ENCODE measurements at regions not wholly inside any gene's neighbourhood (a gene's known extent, or its start where the extent isn't known, plus 50 kb on each side); places are given as distances from the start of the nearest gene placed in this dataset.
"Not testable (repeated sequence)": the region's sequence is repeated elsewhere in the genome, so short reads cannot be mapped to it uniquely, and the experiment has no call there.

GRCh38 chr12:84018556-84019179 lies 893.9 kb downstream of the SLC6A15 start:
- not testable (repeated sequence) for H3K27me3 ChIP-seq (ENCODE audit: insufficient read depth, low read length); H3K9me3 ChIP-seq (ENCODE audit: low read length); H3K36me3 ChIP-seq (ENCODE audit: insufficient read depth, low read length); H3K4me1 ChIP-seq (ENCODE audit: insufficient read depth, low read length); H3K4me3 ChIP-seq (ENCODE audit: low read length); H2AFZ ChIP-seq (ENCODE audit: low read depth, low read length)

DNA sequence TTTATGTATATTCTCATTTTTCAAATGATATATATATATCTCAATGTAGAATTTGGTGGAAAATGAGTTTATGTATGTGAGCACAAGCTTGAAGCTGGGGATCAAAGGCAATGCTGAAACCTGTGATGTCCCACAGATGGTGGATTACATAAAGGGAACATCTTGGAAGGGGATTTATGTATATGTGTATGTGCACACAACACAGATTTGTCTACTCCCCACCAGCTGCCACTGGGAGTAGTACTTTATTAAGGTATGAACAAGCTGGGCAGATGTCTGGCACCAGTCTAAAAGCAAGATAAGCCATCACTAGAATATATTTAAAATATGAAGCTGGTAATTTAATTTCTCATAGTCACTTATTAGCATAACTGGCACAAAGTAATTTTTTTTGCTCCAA lies 895.6 kb downstream of the SLC6A15 start:
- Histone ChIP-seq H3K9me3 (ENCODE audit: low read length) (no peaks in the 10 kb centered on the region), H3K36me3 (ENCODE audit: insufficient read depth, low read length) (no peaks in the 10 kb centered on the region), H3K27me3 (ENCODE audit: insufficient read depth, low read length) (no peaks in the 10 kb centered on the region), H2AFZ (ENCODE audit: low read depth, low read length) (no peak overlapping the region), H3K4me1 (ENCODE audit: insufficient read depth, low read length) (no peaks in the 10 kb centered on the region), H3K4me3 (ENCODE audit: low read length) (no peak overlapping the region)

GRCh38 chr12:83997423-83997822 lies 915.2 kb downstream of the SLC6A15 start:
- H3K9me3 ChIP-seq (ENCODE audit: low read length), result no peaks in the 10 kb centered on the region
- no peaks in the 10 kb centered on the region for H3K36me3 ChIP-seq (ENCODE audit: insufficient read depth, low read length)
- H2AFZ ChIP-seq (ENCODE audit: low read depth, low read length), result no peak overlapping the region
- H3K4me3 ChIP-seq (ENCODE audit: low read length), result no peak overlapping the region
- no peaks in the 10 kb centered on the region for H3K27me3 ChIP-seq (ENCODE audit: insufficient read depth, low read length)
- no peaks in the 10 kb centered on the region for H3K4me1 ChIP-seq (ENCODE audit: insufficient read depth, low read length)

DNA sequence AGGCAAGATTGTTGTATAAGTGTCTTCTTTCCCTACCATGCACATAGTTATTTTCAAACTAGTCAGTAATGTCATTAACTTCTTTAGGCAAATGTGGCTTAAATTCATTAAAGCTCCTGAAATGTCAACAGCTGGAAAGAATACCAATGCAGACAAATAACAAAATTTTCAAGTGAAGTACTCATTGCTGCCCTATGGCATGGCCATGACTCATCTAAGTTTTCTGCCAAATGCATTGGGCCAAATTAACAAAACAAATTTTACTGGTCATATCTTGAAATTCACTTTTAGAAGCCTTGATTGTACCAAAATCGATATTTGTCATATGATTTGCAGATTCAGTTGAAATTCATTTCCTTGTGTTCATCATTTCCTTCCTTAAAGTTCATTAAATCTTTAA lies 915.9 kb downstream of the SLC6A15 start:
- no peaks in the 10 kb centered on the region for H3K27me3 ChIP-seq (ENCODE audit: insufficient read depth, low read length)
- H2AFZ ChIP-seq (ENCODE audit: low read depth, low read length), result no peak overlapping the region
- no peaks in the 10 kb centered on the region for H3K4me1 ChIP-seq (ENCODE audit: insufficient read depth, low read length)
- no peak overlapping the region for H3K4me3 ChIP-seq (ENCODE audit: low read length)
- H3K9me3 ChIP-seq (ENCODE audit: low read length), result no peaks in the 10 kb centered on the region
- H3K36me3 ChIP-seq (ENCODE audit: insufficient read depth, low read length), result no peaks in the 10 kb centered on the region

DNA sequence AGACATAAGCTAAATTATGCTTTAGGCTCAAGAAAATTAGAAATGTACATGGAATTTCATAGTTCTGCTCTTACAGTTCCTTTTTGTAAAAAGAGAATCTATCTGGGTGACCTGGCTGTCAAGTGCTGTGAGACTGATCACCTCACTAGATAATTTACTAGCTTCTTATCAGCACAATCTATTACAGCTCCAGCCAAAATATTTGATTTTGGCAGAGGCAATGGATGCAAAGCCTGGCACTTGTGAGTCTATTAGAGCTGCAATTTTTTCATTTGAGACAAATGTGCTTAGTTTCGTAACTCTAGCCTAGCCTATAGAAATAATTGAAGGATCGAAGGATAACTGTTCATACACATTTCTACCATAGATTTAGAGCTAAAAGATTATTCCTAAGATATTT lies 927.5 kb downstream of the SLC6A15 start:
- Histone ChIP-seq H3K4me1 (ENCODE audit: insufficient read depth, low read length) (no peaks in the 10 kb centered on the region), H3K9me3 (ENCODE audit: low read length) (no peaks in the 10 kb centered on the region), H3K36me3 (ENCODE audit: insufficient read depth, low read length) (no peaks in the 10 kb centered on the region), H3K4me3 (ENCODE audit: low read length) (no peak overlapping the region), H2AFZ (ENCODE audit: low read depth, low read length) (no peak overlapping the region), H3K27me3 (ENCODE audit: insufficient read depth, low read length) (no peaks in the 10 kb centered on the region)

- H3K9me3 ChIP-seq (ENCODE audit: low read length), result no peaks in the 10 kb centered on the region
- no peaks in the 10 kb centered on the region for H3K27me3 ChIP-seq (ENCODE audit: insufficient read depth, low read length)
- H3K36me3 ChIP-seq (ENCODE audit: insufficient read depth, low read length), result no peaks in the 10 kb centered on the region
- no peak overlapping the region for H3K4me3 ChIP-seq (ENCODE audit: low read length)
- no peaks in the 10 kb centered on the region for H3K4me1 ChIP-seq (ENCODE audit: insufficient read depth, low read length)
- H2AFZ ChIP-seq (ENCODE audit: low read depth, low read length), result peak overlapping the region; percentile 4
Measured at GRCh38 chr12:83980398-83980797, 932.2 kb downstream of the SLC6A15 start.

DNA sequence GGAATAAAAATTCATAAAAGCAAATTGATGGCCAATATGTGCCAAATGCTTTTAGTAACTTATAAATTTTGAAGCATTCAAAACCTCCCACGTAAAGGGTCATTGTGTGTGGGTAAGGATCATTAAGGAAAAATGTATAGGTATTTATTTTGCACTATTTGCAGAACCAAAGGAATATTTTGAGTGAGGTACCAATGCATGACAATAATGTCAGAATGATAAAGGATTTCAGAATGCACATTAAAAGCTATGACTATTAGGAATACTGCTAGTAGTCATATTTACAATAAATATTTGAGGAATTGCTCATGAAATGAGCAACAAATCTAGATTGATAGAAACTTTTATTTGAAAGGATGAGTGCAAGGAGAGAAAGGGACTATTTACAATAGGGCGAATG lies 932.8 kb downstream of the SLC6A15 start:
- Histone ChIP-seq H3K27me3 (ENCODE audit: insufficient read depth, low read length) (no peaks in the 10 kb centered on the region), H3K36me3 (ENCODE audit: insufficient read depth, low read length) (no peaks in the 10 kb centered on the region), H3K9me3 (ENCODE audit: low read length) (no peaks in the 10 kb centered on the region), H3K4me1 (ENCODE audit: insufficient read depth, low read length) (no peaks in the 10 kb centered on the region), H2AFZ (ENCODE audit: low read depth, low read length) (peak overlapping the region; percentile 4), H3K4me3 (ENCODE audit: low read length) (no peak overlapping the region)

DNA sequence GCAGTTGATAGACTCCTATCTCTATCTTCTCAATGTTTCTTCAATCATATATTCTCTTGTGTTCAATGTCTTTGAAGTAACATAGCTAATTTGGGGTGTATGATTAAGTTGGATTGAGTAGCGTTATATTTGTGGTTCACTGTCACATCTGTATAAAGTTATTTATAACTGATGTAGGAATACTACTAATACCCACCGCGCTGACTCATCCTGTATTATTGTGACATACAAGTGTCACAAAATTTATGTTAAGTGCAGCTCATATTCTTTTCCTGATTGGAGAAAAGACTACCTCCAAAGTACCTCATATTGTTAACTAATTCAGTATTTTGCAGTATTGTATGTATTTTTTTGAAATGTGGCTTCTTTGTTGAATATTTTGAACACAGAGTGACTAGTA lies 940.8 kb downstream of the SLC6A15 start:
- no peaks in the 10 kb centered on the region for H3K9me3 ChIP-seq (ENCODE audit: low read length)
- no peaks in the 10 kb centered on the region for H3K4me1 ChIP-seq (ENCODE audit: insufficient read depth, low read length)
- H3K36me3 ChIP-seq (ENCODE audit: insufficient read depth, low read length), result no peaks in the 10 kb centered on the region
- no peaks in the 10 kb centered on the region for H3K27me3 ChIP-seq (ENCODE audit: insufficient read depth, low read length)
- H2AFZ ChIP-seq (ENCODE audit: low read depth, low read length), result no peak overlapping the region
- no peak overlapping the region for H3K4me3 ChIP-seq (ENCODE audit: low read length)

DNA sequence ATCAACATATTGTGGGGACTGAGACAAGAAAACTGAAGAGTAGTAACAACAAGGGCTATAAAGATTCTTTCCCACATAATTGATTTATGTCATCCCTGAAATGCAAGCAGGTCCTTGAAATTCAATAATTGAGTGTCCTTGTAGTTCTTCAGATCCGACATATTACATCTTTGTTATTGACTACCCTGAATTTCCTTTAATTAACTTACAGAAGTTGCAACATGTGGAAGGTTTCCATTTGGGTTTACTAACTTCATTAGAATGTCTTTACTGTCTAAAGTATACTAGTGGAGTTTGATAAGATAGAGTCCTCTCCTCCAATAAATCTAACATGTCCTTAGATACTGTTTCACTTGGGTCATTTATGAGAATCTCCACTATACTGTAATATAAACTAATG lies 951.8 kb downstream of the SLC6A15 start:
- no peak overlapping the region for H2AFZ ChIP-seq (ENCODE audit: low read depth, low read length)
- no peaks in the 10 kb centered on the region for H3K9me3 ChIP-seq (ENCODE audit: low read length)
- H3K36me3 ChIP-seq (ENCODE audit: insufficient read depth, low read length), result no peaks in the 10 kb centered on the region
- no peaks in the 10 kb centered on the region for H3K27me3 ChIP-seq (ENCODE audit: insufficient read depth, low read length)
- no peaks in the 10 kb centered on the region for H3K4me1 ChIP-seq (ENCODE audit: insufficient read depth, low read length)
- no peak overlapping the region for H3K4me3 ChIP-seq (ENCODE audit: low read length)

- no peaks in the 10 kb centered on the region for H3K9me3 ChIP-seq (ENCODE audit: low read length)
- H2AFZ ChIP-seq (ENCODE audit: low read depth, low read length), result peak overlapping the region; percentile 46
- H3K27me3 ChIP-seq (ENCODE audit: insufficient read depth, low read length), result no peaks in the 10 kb centered on the region
- H3K4me1 ChIP-seq (ENCODE audit: insufficient read depth, low read length), result no peaks in the 10 kb centered on the region
- no peaks in the 10 kb centered on the region for H3K36me3 ChIP-seq (ENCODE audit: insufficient read depth, low read length)
- no peak overlapping the region for H3K4me3 ChIP-seq (ENCODE audit: low read length)
Measured at GRCh38 chr12:83958997-83959396, 953.6 kb downstream of the SLC6A15 start.

- Histone ChIP-seq H3K4me1 (ENCODE audit: insufficient read depth, low read length) (no peaks in the 10 kb centered on the region), H3K4me3 (ENCODE audit: low read length) (no peak overlapping the region), H3K36me3 (ENCODE audit: insufficient read depth, low read length) (no peaks in the 10 kb centered on the region), H2AFZ (ENCODE audit: low read depth, low read length) (no peak overlapping the region), H3K9me3 (ENCODE audit: low read length) (no peaks in the 10 kb centered on the region), H3K27me3 (ENCODE audit: insufficient read depth, low read length) (no peaks in the 10 kb centered on the region)
Measured at GRCh38 chr12:83954956-83955601, 957.5 kb downstream of the SLC6A15 start.

DNA sequence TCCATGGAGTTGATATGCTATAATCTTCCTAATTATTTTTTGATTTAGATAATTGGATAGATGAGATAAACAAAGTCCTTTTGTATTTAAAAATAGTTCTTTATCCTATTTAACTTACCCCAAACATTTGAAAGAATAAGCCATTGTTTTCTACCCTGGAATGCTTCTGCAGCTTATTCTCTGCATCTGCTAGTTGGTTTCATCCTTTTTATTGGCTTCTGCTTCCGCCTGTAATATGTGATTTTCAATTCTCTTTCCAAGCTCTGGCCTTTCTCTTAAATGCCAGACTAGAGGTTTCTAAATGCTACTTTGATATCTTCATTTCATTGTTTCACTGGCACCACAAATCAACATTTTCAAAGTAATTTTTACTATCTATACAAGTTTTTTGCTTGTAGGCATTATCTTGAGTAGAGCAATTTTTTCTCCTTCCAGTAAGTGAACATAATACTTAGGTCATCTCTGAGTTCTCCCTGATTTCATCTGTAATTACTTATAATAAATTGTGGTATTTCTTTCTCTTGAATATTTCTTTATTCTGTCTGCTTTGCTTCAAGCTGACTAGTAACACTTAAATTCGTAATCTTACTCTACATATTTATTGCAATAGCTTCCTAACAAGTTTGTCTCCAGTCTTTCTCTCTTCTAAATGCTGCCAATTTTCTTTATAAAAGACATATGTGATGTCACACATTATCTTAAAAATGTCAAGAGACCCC lies 958.4 kb downstream of the SLC6A15 start:
- no peaks in the 10 kb centered on the region for H3K4me1 ChIP-seq (ENCODE audit: insufficient read depth, low read length)
- H3K4me3 ChIP-seq (ENCODE audit: low read length), result no peak overlapping the region

DNA sequence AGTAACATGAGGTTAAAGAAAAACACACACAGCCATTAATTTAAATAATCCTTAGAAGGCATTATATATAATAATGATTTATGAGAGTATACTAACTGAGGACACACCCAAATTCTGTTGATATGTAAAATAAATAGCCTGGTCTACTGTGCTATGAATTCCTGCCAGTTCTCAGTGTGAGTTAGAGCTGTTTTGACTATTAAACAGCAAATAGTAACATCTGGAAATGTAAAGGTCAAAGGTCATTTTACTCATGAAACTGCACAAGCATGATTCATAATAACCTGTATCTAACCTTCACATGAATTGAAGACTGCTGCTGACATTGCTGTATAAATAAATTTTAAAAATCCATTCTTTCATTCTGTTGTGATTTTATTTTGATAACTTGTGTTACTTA lies 966.7 kb downstream of the SLC6A15 start:
- no peak overlapping the region for H3K4me3 ChIP-seq (ENCODE audit: low read length)
- H3K4me1 ChIP-seq (ENCODE audit: insufficient read depth, low read length), result no peaks in the 10 kb centered on the region
- no peaks in the 10 kb centered on the region for H3K9me3 ChIP-seq (ENCODE audit: low read length)
- no peaks in the 10 kb centered on the region for H3K36me3 ChIP-seq (ENCODE audit: insufficient read depth, low read length)
- no peaks in the 10 kb centered on the region for H3K27me3 ChIP-seq (ENCODE audit: insufficient read depth, low read length)
- H2AFZ ChIP-seq (ENCODE audit: low read depth, low read length), result no peak overlapping the region

More for the DNA sequence above, 958.4 kb downstream of the SLC6A15 start:
- Histone ChIP-seq H3K36me3 (ENCODE audit: insufficient read depth, low read length) (no peaks in the 10 kb centered on the region), H3K9me3 (ENCODE audit: low read length) (no peaks in the 10 kb centered on the region), H3K27me3 (ENCODE audit: insufficient read depth, low read length) (no peaks in the 10 kb centered on the region), H2AFZ (ENCODE audit: low read depth, low read length) (no peak overlapping the region)

Data from neuron (in vitro differentiated cells).